Astrocyte (in vitro differentiated cells and primary cell): ENCODE measurements at regions not wholly inside any gene's neighbourhood (a gene's known extent, or its start where the extent isn't known, plus 50 kb on each side); places are given as distances from the start of the nearest gene placed in this dataset.

ENCODE experiments used
- CTCF ChIP-seq: IDR thresholded peaks from 2 replicates; pipeline ENCODE4 v1.5.1; 2011; ENCODE audit warnings: low read depth, mild to moderate bottlenecking, inconsistent platforms, low read length, moderate library complexity; ENCODE audit not compliant: insufficient read depth
- EZH2 ChIP-seq: IDR thresholded peaks from 2 replicates; pipeline ENCODE4 v1.6.1; 2012; ENCODE audit warnings: mild to moderate bottlenecking, low read length, inconsistent platforms; ENCODE audit not compliant: insufficient read depth

DNA sequence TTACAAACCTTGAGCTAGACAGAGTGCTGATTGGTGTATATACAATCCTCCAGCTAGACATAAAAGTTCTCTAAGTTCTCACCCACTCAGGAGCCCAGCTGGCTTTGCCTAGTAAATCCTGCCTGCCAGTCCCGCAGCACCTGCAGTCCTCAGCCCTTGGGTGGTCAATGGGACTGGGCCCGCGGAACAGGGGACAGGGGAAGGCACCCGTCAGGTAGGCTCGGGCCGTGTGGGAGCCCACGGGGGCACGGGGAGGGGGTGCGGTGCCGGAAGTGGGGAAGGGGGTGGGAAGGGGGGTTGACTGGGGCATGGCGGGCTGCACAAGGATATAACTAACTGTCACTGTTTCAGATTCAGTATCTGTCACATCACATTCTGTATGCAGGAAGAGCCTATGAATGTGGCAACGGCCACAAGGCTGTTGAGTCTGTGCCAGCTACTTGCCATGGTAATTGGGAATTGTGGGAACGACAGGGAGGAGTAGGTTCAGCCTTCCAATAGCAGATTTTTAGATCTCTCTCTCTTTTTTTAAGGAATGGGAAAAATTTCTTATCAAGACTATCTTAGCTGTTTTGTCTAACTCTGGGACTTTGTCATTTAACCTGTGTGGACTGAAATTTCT lies 205.1 kb upstream of the PLPP4 start:
- TF ChIP-seq CTCF (no peak), EZH2 (no peak)
